IPS-11a (cell line): ENCODE measurements at regions not wholly inside any gene's neighbourhood (a gene's known extent, or its start where the extent isn't known, plus 50 kb on each side); places are given as distances from the start of the nearest gene placed in this dataset.

Experiments
- H3K4me3 ChIP-seq: one replicate; pipeline ENCODE4 v1.5.1; 2013; ENCODE audit warnings: low read depth, low read length, control low read depth

- H3K4me3 ChIP-seq = no peak overlapping the region
These were observed 775.6 kb upstream of the ACO1 start for GRCh38 chr9:31608881-31609280.

- no peak overlapping the region for H3K4me3 ChIP-seq
These were observed 772.0 kb upstream of the ACO1 start for GRCh38 chr9:31612336-31613030.

- H3K4me3 ChIP-seq = no peak overlapping the region
These were observed 768.5 kb upstream of the ACO1 start for GRCh38 chr9:31615966-31616365.

GRCh38 chr9:31623511-31623910, 760.9 kb upstream of the ACO1 start:
- no peak overlapping the region for H3K4me3 ChIP-seq

- no peak overlapping the region for H3K4me3 ChIP-seq
These were observed 755.2 kb upstream of the ACO1 start for GRCh38 chr9:31629292-31629691.

GRCh38 chr9:31637265-31637664, 747.2 kb upstream of the ACO1 start:
- no peak overlapping the region for H3K4me3 ChIP-seq

GRCh38 chr9:31637861-31638260, 746.6 kb upstream of the ACO1 start:
- H3K4me3 ChIP-seq = no peak overlapping the region

GRCh38 chr9:31639451-31639850, 745.0 kb upstream of the ACO1 start:
- H3K4me3 ChIP-seq = no peak overlapping the region

- no peak overlapping the region for H3K4me3 ChIP-seq
These were observed 715.1 kb upstream of the ACO1 start for GRCh38 chr9:31669311-31669710.

GRCh38 chr9:31671011-31671410, 713.4 kb upstream of the ACO1 start:
- H3K4me3 ChIP-seq = no peak overlapping the region

GRCh38 chr9:31674264-31674663, 710.2 kb upstream of the ACO1 start:
- no peak overlapping the region for H3K4me3 ChIP-seq

GRCh38 chr9:31677415-31677814, 707.0 kb upstream of the ACO1 start:
- H3K4me3 ChIP-seq = no peak overlapping the region

- no peak overlapping the region for H3K4me3 ChIP-seq
These were observed 706.6 kb upstream of the ACO1 start for GRCh38 chr9:31677877-31678276.

GRCh38 chr9:31683116-31683515, 701.3 kb upstream of the ACO1 start:
- no peak overlapping the region for H3K4me3 ChIP-seq

- H3K4me3 ChIP-seq = no peak overlapping the region
These were observed 686.5 kb upstream of the ACO1 start for GRCh38 chr9:31697956-31698355.

GRCh38 chr9:31699836-31700235, 684.6 kb upstream of the ACO1 start:
- H3K4me3 ChIP-seq = no peak overlapping the region

- no peak overlapping the region for H3K4me3 ChIP-seq
These were observed 684.0 kb upstream of the ACO1 start for GRCh38 chr9:31700252-31701045.

- no peak overlapping the region for H3K4me3 ChIP-seq
These were observed 681.5 kb upstream of the ACO1 start for GRCh38 chr9:31702957-31703356.

GRCh38 chr9:31715250-31715649, 669.2 kb upstream of the ACO1 start:
- no peak overlapping the region for H3K4me3 ChIP-seq

GRCh38 chr9:31719262-31719661, 665.2 kb upstream of the ACO1 start:
- H3K4me3 ChIP-seq = no peak overlapping the region

GRCh38 chr9:31730398-31730797, 654.0 kb upstream of the ACO1 start:
- no peak overlapping the region for H3K4me3 ChIP-seq

- no peak overlapping the region for H3K4me3 ChIP-seq
These were observed 651.3 kb upstream of the ACO1 start for GRCh38 chr9:31733166-31733565.
